Hematopoietic multipotent progenitor cell treated with erythropoietin and hydrocortisone succinate and interleukin-3 and kit ligand, for 4 days (in vitro differentiated cells): ENCODE measurements at regions not wholly inside any gene's neighbourhood (a gene's known extent, or its start where the extent isn't known, plus 50 kb on each side); places are given as distances from the start of the nearest gene placed in this dataset.
"Not testable (repeated sequence)": the region's sequence is repeated elsewhere in the genome, so short reads cannot be mapped to it uniquely, and the experiment has no call there.

Source experiments
- DNase-seq: peaks from one replicate; pipeline ENCODE4 v3.0.0-alpha.2; 2015

- no peak for DNase-seq
Measured at GRCh38 chr15:31433091-31433490, 106.5 kb downstream of the KLF13 start.

- no peak for DNase-seq
Measured at GRCh38 chr15:31433574-31433973, 106.9 kb downstream of the KLF13 start.

- DNase-seq, result no peak
Measured at GRCh38 chr15:31434275-31434587, 107.6 kb downstream of the KLF13 start.

GRCh38 chr15:31434588-31435260, 108.1 kb downstream of the KLF13 start:
- peak; percentile 97 for DNase-seq

GRCh38 chr15:31435261-31435911, 108.8 kb downstream of the KLF13 start:
- DNase-seq, result peak; percentile 96

GRCh38 chr15:31435912-31436628, 109.4 kb downstream of the KLF13 start:
- DNase-seq, result peak; percentile 68

GRCh38 chr15:31437686-31438085, 111.1 kb downstream of the KLF13 start:
- DNase-seq, result no peak

- no peak for DNase-seq
Measured at GRCh38 chr15:31438601-31439265, 112.1 kb downstream of the KLF13 start.

- DNase-seq, result peak; percentile 83
Measured at GRCh38 chr15:31439328-31439727, 112.7 kb downstream of the KLF13 start.

GRCh38 chr15:31440216-31440615, 113.6 kb downstream of the KLF13 start:
- not testable (repeated sequence) for DNase-seq

- peak; percentile 67 for DNase-seq
Measured at GRCh38 chr15:31440754-31441311, 114.2 kb downstream of the KLF13 start.

GRCh38 chr15:31442226-31442625, 115.6 kb downstream of the KLF13 start:
- no peak for DNase-seq

- DNase-seq, result peak; percentile 69
Measured at GRCh38 chr15:31442699-31443111, 116.1 kb downstream of the KLF13 start.

GRCh38 chr15:31444844-31445243, 118.2 kb downstream of the KLF13 start:
- DNase-seq, result no peak

- DNase-seq, result no peak
Measured at GRCh38 chr15:31446546-31446945, 119.9 kb downstream of the KLF13 start.

- no peak for DNase-seq
Measured at GRCh38 chr15:31447931-31448634, 121.4 kb downstream of the KLF13 start.

GRCh38 chr15:31448635-31448979, 122.0 kb downstream of the KLF13 start:
- peak; percentile 95 for DNase-seq

GRCh38 chr15:31452595-31453557, 126.2 kb downstream of the KLF13 start:
- DNase-seq, result no peak

GRCh38 chr15:31453558-31454318, 127.1 kb downstream of the KLF13 start:
- DNase-seq, result no peak

GRCh38 chr15:31455499-31455898, 128.9 kb downstream of the KLF13 start:
- DNase-seq, result peak; percentile 36
